ENCODE measurements at regions not wholly inside any gene's neighbourhood (a gene's known extent, or its start where the extent isn't known, plus 50 kb on each side); places are given as distances from the start of the nearest gene placed in this dataset.

DNA sequence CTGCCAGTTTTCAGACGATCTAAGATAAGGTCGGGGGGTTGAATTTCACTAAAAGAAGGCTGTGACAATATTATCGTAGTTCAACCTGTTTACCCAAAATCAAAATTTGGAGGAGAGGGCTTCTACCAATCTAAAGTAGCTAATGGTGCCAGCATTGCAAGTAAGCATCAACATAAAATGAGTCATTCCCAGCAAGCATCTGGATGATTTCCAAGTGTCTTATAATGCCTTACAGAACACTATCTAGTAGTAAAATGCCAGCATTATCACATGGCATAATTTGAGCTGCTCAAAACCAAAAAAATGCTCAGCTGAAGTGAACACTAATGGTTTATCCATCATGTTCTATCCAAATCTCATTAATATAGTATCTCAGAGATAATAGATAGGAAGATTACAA is 1193.9 kb downstream of the DNAJB9 start:
- TF ChIP-seq, protein P1, sequence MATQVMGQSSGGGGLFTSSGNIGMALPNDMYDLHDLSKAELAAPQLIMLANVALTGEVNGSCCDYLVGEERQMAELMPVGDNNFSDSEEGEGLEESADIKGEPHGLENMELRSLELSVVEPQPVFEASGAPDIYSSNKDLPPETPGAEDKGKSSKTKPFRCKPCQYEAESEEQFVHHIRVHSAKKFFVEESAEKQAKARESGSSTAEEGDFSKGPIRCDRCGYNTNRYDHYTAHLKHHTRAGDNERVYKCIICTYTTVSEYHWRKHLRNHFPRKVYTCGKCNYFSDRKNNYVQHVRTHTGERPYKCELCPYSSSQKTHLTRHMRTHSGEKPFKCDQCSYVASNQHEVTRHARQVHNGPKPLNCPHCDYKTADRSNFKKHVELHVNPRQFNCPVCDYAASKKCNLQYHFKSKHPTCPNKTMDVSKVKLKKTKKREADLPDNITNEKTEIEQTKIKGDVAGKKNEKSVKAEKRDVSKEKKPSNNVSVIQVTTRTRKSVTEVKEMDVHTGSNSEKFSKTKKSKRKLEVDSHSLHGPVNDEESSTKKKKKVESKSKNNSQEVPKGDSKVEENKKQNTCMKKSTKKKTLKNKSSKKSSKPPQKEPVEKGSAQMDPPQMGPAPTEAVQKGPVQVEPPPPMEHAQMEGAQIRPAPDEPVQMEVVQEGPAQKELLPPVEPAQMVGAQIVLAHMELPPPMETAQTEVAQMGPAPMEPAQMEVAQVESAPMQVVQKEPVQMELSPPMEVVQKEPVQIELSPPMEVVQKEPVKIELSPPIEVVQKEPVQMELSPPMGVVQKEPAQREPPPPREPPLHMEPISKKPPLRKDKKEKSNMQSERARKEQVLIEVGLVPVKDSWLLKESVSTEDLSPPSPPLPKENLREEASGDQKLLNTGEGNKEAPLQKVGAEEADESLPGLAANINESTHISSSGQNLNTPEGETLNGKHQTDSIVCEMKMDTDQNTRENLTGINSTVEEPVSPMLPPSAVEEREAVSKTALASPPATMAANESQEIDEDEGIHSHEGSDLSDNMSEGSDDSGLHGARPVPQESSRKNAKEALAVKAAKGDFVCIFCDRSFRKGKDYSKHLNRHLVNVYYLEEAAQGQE (IDR thresholded peaks at IDR 0.05; ENCODE audit: insufficient replicate concordance, low read depth): no peak
- TF ChIP-seq, protein P2, sequence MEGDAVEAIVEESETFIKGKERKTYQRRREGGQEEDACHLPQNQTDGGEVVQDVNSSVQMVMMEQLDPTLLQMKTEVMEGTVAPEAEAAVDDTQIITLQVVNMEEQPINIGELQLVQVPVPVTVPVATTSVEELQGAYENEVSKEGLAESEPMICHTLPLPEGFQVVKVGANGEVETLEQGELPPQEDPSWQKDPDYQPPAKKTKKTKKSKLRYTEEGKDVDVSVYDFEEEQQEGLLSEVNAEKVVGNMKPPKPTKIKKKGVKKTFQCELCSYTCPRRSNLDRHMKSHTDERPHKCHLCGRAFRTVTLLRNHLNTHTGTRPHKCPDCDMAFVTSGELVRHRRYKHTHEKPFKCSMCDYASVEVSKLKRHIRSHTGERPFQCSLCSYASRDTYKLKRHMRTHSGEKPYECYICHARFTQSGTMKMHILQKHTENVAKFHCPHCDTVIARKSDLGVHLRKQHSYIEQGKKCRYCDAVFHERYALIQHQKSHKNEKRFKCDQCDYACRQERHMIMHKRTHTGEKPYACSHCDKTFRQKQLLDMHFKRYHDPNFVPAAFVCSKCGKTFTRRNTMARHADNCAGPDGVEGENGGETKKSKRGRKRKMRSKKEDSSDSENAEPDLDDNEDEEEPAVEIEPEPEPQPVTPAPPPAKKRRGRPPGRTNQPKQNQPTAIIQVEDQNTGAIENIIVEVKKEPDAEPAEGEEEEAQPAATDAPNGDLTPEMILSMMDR (IDR thresholded peaks at IDR 0.05; ENCODE audit: insufficient read depth, low read length): no peak
- no peak for TF ChIP-seq GABPA (IDR thresholded peaks at IDR 0.05; ENCODE audit: low read depth)
- TF ChIP-seq POLR2AphosphoS5 (IDR thresholded peaks at IDR 0.05; ENCODE audit: low read depth): no peak
- TF ChIP-seq SPI1 (IDR thresholded peaks at IDR 0.05; ENCODE audit: borderline replicate concordance, low read depth): no peak

Measured in HL-60 (cell line).